Endothelial cell of umbilical vein (primary cell): ENCODE measurements at regions not wholly inside any gene's neighbourhood (a gene's known extent, or its start where the extent isn't known, plus 50 kb on each side); places are given as distances from the start of the nearest gene placed in this dataset.

Experiments
- BruUV-seq: library from RNA; stranded (reverse); fragments of 400-500 nt; replicated peaks from 2 replicates; lab custom pipeline; 2021; lab: Mats Ljungman, UMichigan
- CTCF ChIA-PET: fragments of 300-600, 350-600 bp; sonication (Branson Sonifier 250); formaldehyde crosslinking; loops from one replicate; lab custom pipeline; 2021; ENCODE audit warnings: antibody characterized with exemption, inconsistent platforms; lab: Charles Lee
- POLR2A ChIA-PET: fragments of 300-600, 350-600 bp; sonication (Branson Sonifier 250); formaldehyde crosslinking; loops from one replicate; lab custom pipeline; 2021; ENCODE audit warnings: antibody characterized with exemption, inconsistent platforms; lab: Charles Lee
- DNase-seq: peaks from one replicate; pipeline ENCODE4 v3.0.0-alpha.2; 2011; ENCODE audit warnings: low read depth, low spot score
- FAIRE-seq: peaks from 2 replicates; lab custom pipeline; 2011; peaks lifted over from hg19 to GRCh38; lab: Jason Lieb, UNC
- H2AFZ ChIP-seq: 2 replicates; pipeline ENCODE4 v1.6.0; 2012; ENCODE audit warnings: low read depth, low read length, control low read depth, inconsistent platforms
- H3K27ac ChIP-seq: 2 replicates; pipeline ENCODE4 v1.5.1; 2011; ENCODE audit warnings: low read depth, mild to moderate bottlenecking, control low read depth, low read length, moderate library complexity; ENCODE audit not compliant: insufficient read depth
- H3K27me3 ChIP-seq, 2 experiments: 2 replicates each; pipeline versions ENCODE4 v1.6.0 to v1.6.1; 2011; ENCODE audit warnings: low read length in 2 of 2, mixed read lengths in 1 of 2; ENCODE audit not compliant: control insufficient read depth in 2 of 2, insufficient read depth in 2 of 2
- H3K36me3 ChIP-seq, 2 experiments: 2 replicates in 1 of 2; 3 replicates in 1 of 2; pipeline ENCODE4 v1.5.1; 2011; ENCODE audit warnings: low read length in 2 of 2, mild to moderate bottlenecking in 1 of 2, moderate library complexity in 1 of 2; ENCODE audit not compliant: control insufficient read depth in 2 of 2, insufficient read depth in 2 of 2; ENCODE audit errors: extremely low read depth in 1 of 2
- H3K4me1 ChIP-seq: 3 replicates; pipeline ENCODE4 v1.5.1; 2011; ENCODE audit warnings: mild to moderate bottlenecking, low read length; ENCODE audit not compliant: control insufficient read depth, insufficient read depth; ENCODE audit errors: extremely low read depth
- H3K4me2 ChIP-seq: 2 replicates; pipeline ENCODE4 v1.6.1; 2011; ENCODE audit warnings: low read length, control low read depth, mixed read lengths; ENCODE audit not compliant: insufficient read depth
- H3K4me3 ChIP-seq, 3 experiments: fragments of 200-600 bp in 1 of 3; sonication (generic), shearing (Covaris generic) in 1 of 3; replicated peaks in 1 of 3; 2 replicates each; pipeline ENCODE4 v1.5.1; 2011 to 2016; ENCODE audit warnings: control low read depth in 3 of 3, low read length in 3 of 3, mild to moderate bottlenecking in 2 of 3, inconsistent platforms in 1 of 3, low read depth in 1 of 3, moderate library complexity in 1 of 3; ENCODE audit not compliant: insufficient read depth in 1 of 3
- H3K79me2 ChIP-seq: 2 replicates; pipeline ENCODE4 v1.6.0; 2012; ENCODE audit warnings: low read length, inconsistent platforms; ENCODE audit not compliant: control insufficient read depth, insufficient read depth
- H3K9ac ChIP-seq: replicated peaks from 2 replicates; pipeline ENCODE3; 2011; ENCODE audit warnings: low read length, control low read depth; ENCODE audit not compliant: insufficient read depth; ENCODE audit errors: extremely low read depth
- H3K9me1 ChIP-seq: replicated peaks from 3 replicates; pipeline ENCODE4 v1.6.0; 2011; ENCODE audit warnings: mild to moderate bottlenecking, low read length; ENCODE audit not compliant: control insufficient read depth, insufficient read depth; ENCODE audit errors: extremely low read depth
- H3K9me3 ChIP-seq: replicated peaks from 2 replicates; pipeline ENCODE4 v1.5.1; 2012; ENCODE audit warnings: low read length, inconsistent platforms; ENCODE audit not compliant: control insufficient read depth, insufficient read depth
- H4K20me1 ChIP-seq: replicated peaks from 2 replicates; pipeline ENCODE3; 2011; ENCODE audit warnings: mild to moderate bottlenecking, low read length; ENCODE audit not compliant: control insufficient read depth, insufficient read depth; ENCODE audit errors: extremely low read depth
- CTCF ChIP-seq, 2 donors: IDR thresholded peaks; 1 replicate in 1 of 2; 2 replicates in 1 of 2; pipeline ENCODE4 v1.5.1; 2011; ENCODE audit warnings: low read length in 2 of 2, mild to moderate bottlenecking in 2 of 2, moderate library complexity in 2 of 2, control low read depth in 1 of 2, inconsistent platforms in 1 of 2, low read depth in 1 of 2; ENCODE audit not compliant: insufficient read depth in 1 of 2; ENCODE audit errors: extremely low read depth in 1 of 2
- EZH2 ChIP-seq: IDR thresholded peaks from 2 replicates; pipeline ENCODE4 v1.6.1; 2012; ENCODE audit warnings: borderline replicate concordance, low read depth, mild to moderate bottlenecking, moderate library complexity, low read length, inconsistent platforms; ENCODE audit not compliant: severe bottlenecking
- FOS ChIP-seq: IDR thresholded peaks from 2 replicates; pipeline ENCODE4 v1.6.1; 2011; ENCODE audit warnings: mild to moderate bottlenecking, low read length, moderate library complexity, borderline replicate concordance; ENCODE audit not compliant: insufficient read depth
- GATA2 ChIP-seq: IDR thresholded peaks from 2 replicates; pipeline ENCODE4 v1.7.0; 2011; ENCODE audit warnings: low read depth, mild to moderate bottlenecking, moderate library complexity, mixed read lengths, low read length; ENCODE audit not compliant: insufficient read length, insufficient read depth
- JUN ChIP-seq: IDR thresholded peaks from 2 replicates; pipeline ENCODE4 v1.6.1; 2011; ENCODE audit warnings: borderline replicate concordance, low read depth; ENCODE audit not compliant: insufficient read length, insufficient read depth
- MYC ChIP-seq: IDR thresholded peaks from one replicate; pipeline ENCODE4 v1.6.1; 2011; ENCODE audit warnings: mild to moderate bottlenecking, low read depth, low read length
- POLR2A ChIP-seq: IDR thresholded peaks from 2 replicates; pipeline ENCODE4 v1.6.1; 2012; ENCODE audit warnings: low read depth, mild to moderate bottlenecking, control low read depth, low read length
- POLR2AphosphoS5 ChIP-seq: IDR thresholded peaks from 2 replicates; pipeline ENCODE4 v1.6.1; 2012; ENCODE audit warnings: low read depth, mild to moderate bottlenecking, control low read depth, low read length, moderate library complexity; ENCODE audit not compliant: insufficient read depth
- dilution Hi-C: fragments of 300-500 bp; cut with MboI; formaldehyde crosslinking; loops from one replicate; pipeline ENCODE4 v1.15.0; 2019; ENCODE audit warnings: low sequenced_read_pairs; ENCODE audit not compliant: extremely low pct_ligation_motif_present
- intact Hi-C: fragments of 100-400 bp; cut with micrococcal nuclease; formaldehyde crosslinking; loops from one replicate; pipeline ENCODE4 v1.10.0; 2022
- TF ChIP-seq, protein P1 (sequence below): IDR thresholded peaks from 2 replicates; pipeline ENCODE4 v1.6.1; 2011; ENCODE audit not compliant: insufficient read depth, insufficient read length

DNA sequence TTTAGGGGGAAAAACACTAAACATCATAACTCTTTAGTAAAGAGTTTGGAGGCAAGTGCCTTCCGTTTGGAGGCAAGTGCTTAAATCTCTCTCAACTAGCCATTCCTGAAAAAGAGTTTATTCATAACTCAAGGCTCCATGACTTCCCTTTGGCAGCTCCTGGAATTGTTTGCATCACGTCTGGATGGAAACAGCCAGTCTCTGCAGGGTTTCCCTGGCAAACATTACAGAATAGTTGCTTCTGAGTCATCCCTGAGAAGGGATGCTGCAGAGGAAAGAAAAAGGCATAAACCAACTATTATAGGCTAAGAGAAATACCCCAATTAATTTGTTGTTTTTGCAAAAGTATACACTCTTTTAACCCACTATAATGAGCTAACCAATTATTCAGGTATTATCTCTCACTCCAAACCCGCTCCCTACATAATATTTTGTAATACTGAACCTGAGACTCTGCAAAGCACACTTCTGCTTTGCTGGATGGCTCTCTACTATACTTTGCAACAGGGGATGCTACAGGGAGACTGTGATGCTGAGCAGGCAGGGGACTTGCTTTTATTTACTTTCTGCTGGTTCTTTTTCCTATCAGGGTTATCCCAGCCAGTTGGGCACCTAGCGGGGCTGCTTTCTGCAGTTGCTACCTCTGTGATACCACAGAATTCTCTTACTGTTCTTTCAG, 497.7 kb downstream of the FUT8 start:
- FAIRE-seq = no peak
- Histone ChIP-seq H3K9me3 (no peaks in the 10 kb centered on the region), H3K36me3 (no peaks in the 10 kb centered on the region), H4K20me1 (no peaks in the 10 kb centered on the region), H3K27ac (no peak overlapping the region), H3K79me2 (no peaks in the 10 kb centered on the region), H3K4me3 (no peak overlapping the region), H3K9me1 (no peaks in the 10 kb centered on the region), H3K9ac (no peak overlapping the region), H2AFZ (no peak overlapping the region), H3K4me1 (no peaks in the 10 kb centered on the region), H3K27me3 (no peaks in the 10 kb centered on the region), H3K4me2 (no peak overlapping the region)
- dilution Hi-C loops = no loop called here
- CTCF ChIA-PET = no interaction called here
- no peak for TF ChIP-seq POLR2AphosphoS5
- TF ChIP-seq JUN = no peak
- no peak for TF ChIP-seq CTCF (IDR thresholded peaks at IDR 0.05; ENCODE audit: extremely low read depth in 1 of 2, insufficient read depth in 1 of 2, low read depth in 1 of 2, low read length in 2 of 2)
- no peak for TF ChIP-seq FOS
- TF ChIP-seq, protein P1, sequence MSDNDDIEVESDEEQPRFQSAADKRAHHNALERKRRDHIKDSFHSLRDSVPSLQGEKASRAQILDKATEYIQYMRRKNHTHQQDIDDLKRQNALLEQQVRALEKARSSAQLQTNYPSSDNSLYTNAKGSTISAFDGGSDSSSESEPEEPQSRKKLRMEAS = no peak
- TF ChIP-seq GATA2 = no peak
- TF ChIP-seq POLR2A = no peak
- TF ChIP-seq EZH2 = no peak
- no peak for TF ChIP-seq MYC
- no peak for DNase-seq
- POLR2A ChIA-PET = no interaction called here
- no TSS peak for BruUV-seq
- intact Hi-C loops = no loop called here
